MM.1S (cell line): ENCODE measurements at regions not wholly inside any gene's neighbourhood (a gene's known extent, or its start where the extent isn't known, plus 50 kb on each side); places are given as distances from the start of the nearest gene placed in this dataset.
"Not testable (repeated sequence)": the region's sequence is repeated elsewhere in the genome, so short reads cannot be mapped to it uniquely, and the experiment has no call there.

Experiments used
- DNase-seq: peaks from one replicate; pipeline ENCODE4 v3.0.0-alpha.2; 2015
- H2AFZ ChIP-seq: fragments of 300-600 bp; sonication (generic); 2 replicates; pipeline ENCODE4 v1.6.0; 2016; ENCODE audit warnings: antibody characterized with exemption, low read length
- H3F3A ChIP-seq: fragments of 300-600 bp; sonication (generic); 2 replicates; pipeline ENCODE4 v1.6.1; 2016; ENCODE audit warnings: mild to moderate bottlenecking, antibody characterized with exemption, low read length, moderate library complexity, mixed read lengths; ENCODE audit not compliant: insufficient read depth
- H3K27ac ChIP-seq: fragments of 300-600 bp; sonication (generic); 2 replicates; pipeline ENCODE4 v1.5.1; 2016; ENCODE audit warnings: mild to moderate bottlenecking, low read length
- H3K27me3 ChIP-seq: fragments of 300-600 bp; sonication (generic); replicated peaks from 2 replicates; pipeline ENCODE4 v1.6.0; 2016; ENCODE audit warnings: low read length; ENCODE audit not compliant: insufficient read depth
- H3K36me3 ChIP-seq: fragments of 300-600 bp; sonication (generic); replicated peaks from 2 replicates; pipeline ENCODE4 v1.6.1; 2016; ENCODE audit warnings: mild to moderate bottlenecking, low read length, mixed read lengths; ENCODE audit not compliant: insufficient read depth
- H3K4me1 ChIP-seq: fragments of 300-600 bp; sonication (generic); 2 replicates; pipeline ENCODE4 v1.6.1; 2016; ENCODE audit warnings: low read length, mixed read lengths
- H3K4me2 ChIP-seq: fragments of 300-600 bp; sonication (generic); 2 replicates; pipeline ENCODE4 v1.6.0; 2016; ENCODE audit warnings: low read depth, low read length
- H3K4me3 ChIP-seq: fragments of 300-600 bp; sonication (generic); 2 replicates; pipeline ENCODE4 v1.5.1; 2016; ENCODE audit warnings: low read length, mixed read lengths
- H3K79me2 ChIP-seq: fragments of 300-600 bp; sonication (generic); 2 replicates; pipeline ENCODE4 v1.6.1; 2016; ENCODE audit warnings: mixed run types, low read length, mixed read lengths
- H3K9ac ChIP-seq: fragments of 300-600 bp; sonication (generic); 2 replicates; pipeline ENCODE4 v1.6.1; 2016; ENCODE audit warnings: low read length, mixed read lengths
- H3K9me2 ChIP-seq: fragments of 300-600 bp; sonication (generic); replicated peaks from 2 replicates; pipeline ENCODE4 v1.6.1; 2016; ENCODE audit warnings: mild to moderate bottlenecking, low read length, mixed read lengths; ENCODE audit not compliant: insufficient read depth
- H3K9me3 ChIP-seq: fragments of 300-600 bp; sonication (generic); replicated peaks from 2 replicates; pipeline ENCODE4 v1.6.1; 2016; ENCODE audit warnings: mild to moderate bottlenecking, low read length, mixed read lengths; ENCODE audit not compliant: insufficient read depth
- H4K20me1 ChIP-seq: fragments of 300-600 bp; sonication (generic); 2 replicates; pipeline ENCODE4 v1.6.1; 2016; ENCODE audit warnings: mild to moderate bottlenecking, low read length, moderate library complexity, mixed read lengths; ENCODE audit not compliant: insufficient read depth
- CTCF ChIP-seq: fragments of 300-600 bp; sonication (generic); IDR thresholded peaks from 2 replicates; pipeline ENCODE4 v1.5.1; 2016; ENCODE audit warnings: antibody characterized with exemption, low read length, mixed read lengths
- EZH2 ChIP-seq: fragments of 300-600 bp; sonication (generic); optimal IDR thresholded peaks from 2 replicates; pipeline ENCODE3; 2017; ENCODE audit warnings: low read depth, mild to moderate bottlenecking, antibody characterized with exemption, low read length, mixed read lengths
- EZH2phosphoT487 ChIP-seq: fragments of 300-600 bp; sonication (generic); IDR thresholded peaks from 2 replicates; pipeline ENCODE4 v1.6.1; 2018; ENCODE audit warnings: antibody characterized with exemption, low read length

GRCh38 chr7:152914014-152914844 is 154.7 kb downstream of the ACTR3B start:
- Histone ChIP-seq H3K27ac (no peak overlapping the region), H3K27me3 (no peaks in the 10 kb centered on the region), H2AFZ (no peak overlapping the region)

GRCh38 chr7:152914845-152915102 is 155.2 kb downstream of the ACTR3B start:
- not testable (repeated sequence) for H3K36me3 ChIP-seq, H3K27me3 ChIP-seq, H3K9me3 ChIP-seq, H3F3A ChIP-seq, H3K4me2 ChIP-seq, H3K4me3 ChIP-seq, H2AFZ ChIP-seq, H3K4me1 ChIP-seq, H4K20me1 ChIP-seq, DNase-seq, H3K9me2 ChIP-seq, H3K27ac ChIP-seq, H3K9ac ChIP-seq, H3K79me2 ChIP-seq

More at GRCh38 chr7:152914014-152914844, 154.7 kb downstream of the ACTR3B start:
- no peaks in the 10 kb centered on the region for H3K9me2 ChIP-seq
- no peaks in the 10 kb centered on the region for H3K36me3 ChIP-seq
- H3F3A ChIP-seq: no peaks in the 10 kb centered on the region
- H3K4me2 ChIP-seq: no peak overlapping the region
- no peaks in the 10 kb centered on the region for H3K4me1 ChIP-seq
- H3K9me3 ChIP-seq: no peaks in the 10 kb centered on the region
- H4K20me1 ChIP-seq: no peaks in the 10 kb centered on the region
- TF ChIP-seq CTCF (no peak), EZH2 (no peak), EZH2phosphoT487 (no peak)
- no peak overlapping the region for H3K4me3 ChIP-seq
- no peak overlapping the region for H3K9ac ChIP-seq
- no peaks in the 10 kb centered on the region for H3K79me2 ChIP-seq
- DNase-seq: no peak

GRCh38 chr7:152922318-152923081 is 162.9 kb downstream of the ACTR3B start:
- H3K36me3 ChIP-seq: no peaks in the 10 kb centered on the region
- H3K27ac ChIP-seq: no peak overlapping the region
- no peaks in the 10 kb centered on the region for H3K4me1 ChIP-seq
- H3K9ac ChIP-seq: no peak overlapping the region
- H4K20me1 ChIP-seq: no peaks in the 10 kb centered on the region
- DNase-seq: no peak
- H3K4me3 ChIP-seq: no peak overlapping the region
- no peaks in the 10 kb centered on the region for H3F3A ChIP-seq
- H3K27me3 ChIP-seq: no peaks in the 10 kb centered on the region
- H3K79me2 ChIP-seq: no peaks in the 10 kb centered on the region
- H3K9me3 ChIP-seq: no peaks in the 10 kb centered on the region
- no peak overlapping the region for H2AFZ ChIP-seq
- TF ChIP-seq EZH2phosphoT487 (no peak), CTCF (no peak), EZH2 (no peak)
- H3K9me2 ChIP-seq: no peaks in the 10 kb centered on the region
- H3K4me2 ChIP-seq: no peak overlapping the region

GRCh38 chr7:152923711-152924110 is 164.2 kb downstream of the ACTR3B start:
- Histone ChIP-seq H3K36me3 (no peaks in the 10 kb centered on the region), H3K4me1 (no peaks in the 10 kb centered on the region)
- no peak for TF ChIP-seq EZH2
- no peak for TF ChIP-seq EZH2phosphoT487
- TF ChIP-seq CTCF: no peak

More at GRCh38 chr7:152923711-152924110, 164.2 kb downstream of the ACTR3B start:
- Histone ChIP-seq H2AFZ (no peak overlapping the region), H3K27me3 (no peaks in the 10 kb centered on the region), H3K79me2 (no peaks in the 10 kb centered on the region), H3K4me3 (no peak overlapping the region), H3K27ac (no peak overlapping the region), H3K4me2 (no peak overlapping the region), H3F3A (no peaks in the 10 kb centered on the region), H3K9me3 (no peaks in the 10 kb centered on the region), H3K9ac (no peak overlapping the region), H3K9me2 (no peaks in the 10 kb centered on the region), H4K20me1 (no peaks in the 10 kb centered on the region)
- DNase-seq: no peak
